ENCODE measurements at regions not wholly inside any gene's neighbourhood (a gene's known extent, or its start where the extent isn't known, plus 50 kb on each side); places are given as distances from the start of the nearest gene placed in this dataset.

DNA sequence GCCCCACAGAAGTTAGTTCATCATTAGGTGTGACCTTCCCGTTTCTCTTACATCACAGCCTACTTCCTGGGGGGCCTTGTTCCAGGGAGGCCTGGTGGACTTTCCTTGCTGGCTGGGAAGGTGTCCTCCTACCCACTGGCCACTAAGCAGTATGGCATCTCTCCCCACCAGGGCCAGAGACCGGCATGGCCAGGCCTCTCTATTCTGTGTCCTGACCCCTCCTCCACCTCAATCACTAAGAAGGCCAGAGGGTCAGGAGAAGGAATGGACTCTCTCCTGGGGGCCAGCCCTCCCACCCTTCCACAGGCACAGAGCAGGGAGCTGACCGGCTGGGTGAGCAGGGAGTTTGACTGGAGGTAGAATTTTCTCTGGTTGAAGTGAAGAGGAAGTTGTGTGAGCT, 81.9 kb downstream of the PJA1 start:
- DNase-seq: no peak

DNA sequence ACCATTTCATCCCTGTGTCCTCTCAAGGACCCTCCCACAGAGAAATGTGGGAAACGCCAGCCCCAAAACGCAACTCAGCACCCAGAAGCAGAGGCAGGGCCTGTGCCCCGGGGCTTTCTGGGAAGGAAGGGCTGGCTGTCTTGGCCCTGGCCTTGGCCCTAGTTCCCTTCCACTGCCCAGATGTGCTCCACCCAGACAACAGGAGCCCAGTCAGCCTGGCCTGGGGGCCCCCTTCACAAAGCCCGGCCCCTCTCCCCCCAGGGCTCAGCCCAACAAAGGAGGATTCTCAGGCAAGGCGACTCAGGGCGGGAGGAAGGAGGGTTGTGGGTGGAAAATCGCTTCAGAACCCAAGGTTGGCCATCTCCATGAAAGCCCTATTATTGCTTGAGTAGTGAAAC, 82.5 kb downstream of the PJA1 start:
- no peak for DNase-seq

DNA sequence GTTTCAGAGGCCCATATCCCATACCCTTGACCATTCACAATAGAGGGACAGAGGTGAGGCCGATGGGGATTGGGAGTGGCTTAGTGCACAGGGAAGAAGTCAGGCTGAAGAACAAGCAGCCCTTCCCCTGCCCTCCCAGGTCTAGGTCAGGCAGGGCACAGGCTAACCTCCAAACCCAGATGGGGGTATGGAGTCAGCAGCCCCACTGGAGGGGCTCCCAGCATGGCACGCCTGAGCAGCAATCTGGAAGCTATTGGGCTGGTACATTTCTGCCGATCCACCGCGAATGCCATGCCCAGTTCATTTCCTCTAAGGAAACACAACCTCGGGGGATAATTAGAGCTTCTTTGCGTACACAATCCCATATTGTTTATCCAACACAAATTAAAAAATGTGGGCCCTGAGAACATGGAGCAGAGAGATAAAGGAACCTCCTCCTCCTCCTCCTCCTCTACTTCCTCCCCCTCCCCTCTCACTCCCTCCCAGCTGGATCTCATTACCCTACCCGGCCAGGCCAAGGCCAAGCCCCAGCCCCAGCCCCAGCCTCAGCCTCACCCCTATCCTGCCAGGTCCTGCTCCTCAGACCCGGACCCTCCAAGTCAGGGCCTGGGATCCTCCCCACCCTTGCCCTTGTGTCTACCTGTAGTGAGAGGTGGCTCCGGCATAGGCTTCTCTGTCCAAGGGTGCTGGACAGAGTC, 83.0 kb downstream of the PJA1 start:
- no peak for DNase-seq

DNA sequence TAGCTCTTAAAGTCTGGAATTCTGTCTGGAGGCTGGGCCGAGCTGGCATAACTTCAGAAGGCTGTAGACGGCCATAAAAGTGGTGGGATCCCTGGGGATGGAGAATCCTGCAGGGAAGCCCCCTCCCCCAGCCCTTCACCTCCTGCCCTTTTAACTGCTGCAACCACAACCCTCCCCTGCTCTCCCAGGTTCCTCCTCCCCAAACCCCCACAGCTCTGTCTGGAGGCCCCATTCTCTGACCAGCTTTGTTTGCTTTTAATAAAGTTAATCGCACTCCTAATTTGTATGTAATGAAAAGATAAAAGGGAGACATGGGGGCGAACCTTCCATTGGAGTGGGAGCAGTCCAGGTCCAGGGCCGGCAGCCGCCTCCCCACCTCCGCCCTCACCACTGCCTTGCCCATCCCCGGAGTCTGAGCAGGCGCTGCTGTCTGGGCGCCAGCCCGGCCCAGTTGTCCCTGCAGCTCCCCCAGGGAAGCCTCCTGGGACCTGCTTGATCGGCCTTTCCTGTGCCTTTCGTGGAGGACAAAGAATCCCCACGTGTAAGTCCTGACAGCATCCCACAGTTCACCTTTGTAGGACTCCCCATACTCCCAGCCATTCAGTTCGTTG, 84.3 kb downstream of the PJA1 start:
- no peak for DNase-seq

DNA sequence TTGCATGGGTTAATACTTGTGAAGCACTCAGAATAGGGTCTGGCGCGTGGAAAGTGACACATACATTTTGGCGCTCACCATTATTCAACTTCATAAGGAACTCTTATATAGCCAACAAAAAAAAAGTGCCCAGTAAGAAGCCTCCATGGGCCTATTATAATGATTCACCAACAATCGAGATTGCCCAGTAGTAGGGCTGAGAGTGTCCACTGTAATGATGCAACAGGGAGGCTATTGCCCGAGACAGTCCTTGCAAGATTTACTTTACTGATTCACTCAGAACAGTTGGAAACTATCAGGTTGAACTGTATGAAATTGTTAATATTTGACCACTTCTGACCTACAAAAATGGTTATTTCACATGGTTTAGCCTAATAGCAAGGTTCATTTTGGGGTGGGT, 86.0 kb downstream of the PJA1 start:
- DNase-seq: no peak

- peak; percentile 10 for DNase-seq
Measured at GRCh38 chrX:69077895-69078455, 87.3 kb downstream of the PJA1 start.

- no peak for DNase-seq
Measured at GRCh38 chrX:69076088-69076487, 89.2 kb downstream of the PJA1 start.

GRCh38 chrX:69074726-69075125, 90.5 kb downstream of the PJA1 start:
- no peak for DNase-seq

GRCh38 chrX:69073721-69074120, 91.5 kb downstream of the PJA1 start:
- DNase-seq: no peak

- no peak for DNase-seq
Measured at GRCh38 chrX:69073241-69073640, 92.0 kb downstream of the PJA1 start.

DNA sequence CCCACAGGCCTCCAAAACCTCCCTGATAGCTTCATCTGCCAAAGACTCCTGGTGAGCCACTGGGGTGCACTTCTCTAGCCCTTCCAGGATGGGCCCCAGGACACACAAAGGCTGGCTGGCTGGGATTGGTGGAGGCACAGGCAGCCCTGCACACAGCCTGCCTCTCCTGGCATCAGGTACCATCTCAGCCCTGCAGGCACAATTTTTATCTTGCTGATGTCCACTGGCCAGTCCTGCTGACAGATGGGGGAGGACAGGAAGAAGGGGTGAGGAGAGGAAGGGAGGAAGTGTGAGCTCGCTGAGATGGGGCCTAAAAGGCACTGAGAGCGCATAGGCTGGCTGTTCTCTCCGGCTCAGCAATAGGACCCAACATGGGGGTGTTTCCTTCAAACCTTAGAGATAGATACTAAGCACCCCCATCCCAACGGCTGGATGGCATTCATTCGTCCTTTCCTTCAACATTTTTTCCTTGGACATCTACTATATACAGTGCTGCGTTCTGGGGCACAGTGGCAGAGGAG, 92.7 kb downstream of the PJA1 start:
- DNase-seq: no peak

DNA sequence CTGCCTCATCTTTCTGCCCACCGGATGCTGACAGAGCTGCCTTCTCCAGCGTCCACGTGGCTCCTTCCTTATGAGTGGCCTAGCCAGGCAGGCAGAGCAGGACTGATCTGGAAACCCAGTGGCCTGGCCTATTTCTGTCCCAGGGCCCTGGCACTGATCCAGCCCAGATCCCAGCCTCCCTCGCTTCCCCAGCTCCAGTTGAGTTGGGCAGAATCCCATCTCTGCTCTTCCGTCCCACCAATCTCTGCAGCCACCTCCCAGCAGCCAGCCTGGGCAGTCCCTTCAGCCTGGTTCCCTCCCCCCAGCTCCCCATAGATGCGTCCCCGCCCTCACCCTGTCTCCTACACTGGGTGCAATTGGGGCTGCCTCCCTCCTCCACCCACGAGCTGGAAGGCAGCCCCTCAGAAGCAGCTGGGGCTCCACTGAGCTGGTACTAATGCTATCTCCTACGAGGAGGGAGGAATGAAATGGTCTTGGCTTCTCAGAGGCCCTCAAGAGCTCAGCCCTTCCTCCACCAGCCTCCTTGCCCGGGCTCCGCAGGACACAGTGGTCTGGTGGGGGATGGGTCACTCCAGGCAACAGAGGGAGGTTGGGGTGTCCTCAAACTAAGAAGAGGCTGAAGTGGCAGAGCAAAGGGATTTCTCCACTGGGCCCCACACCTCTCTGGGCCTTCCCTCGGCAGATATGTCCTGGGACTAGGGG, 94.2 kb downstream of the PJA1 start:
- no peak for DNase-seq

DNA sequence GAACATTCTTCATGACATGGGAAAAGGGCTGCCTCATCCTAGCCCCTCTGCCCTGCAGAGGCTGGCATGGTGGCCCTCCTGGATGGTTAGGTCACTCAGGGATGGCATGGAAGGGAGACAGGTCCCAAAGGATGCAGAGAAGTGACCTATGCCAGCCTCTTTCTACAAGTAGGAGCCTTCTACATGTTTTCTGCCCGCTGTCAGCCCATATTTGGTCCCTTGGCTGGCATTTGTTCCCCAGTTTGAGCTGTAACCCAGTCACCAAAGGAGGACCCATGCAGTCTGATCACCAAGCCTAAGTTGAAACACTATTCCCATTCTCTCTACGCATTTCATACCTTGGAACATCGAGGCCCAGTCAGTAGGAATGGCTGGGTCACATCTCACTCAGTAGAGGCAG, 95.4 kb downstream of the PJA1 start:
- DNase-seq: no peak

DNA sequence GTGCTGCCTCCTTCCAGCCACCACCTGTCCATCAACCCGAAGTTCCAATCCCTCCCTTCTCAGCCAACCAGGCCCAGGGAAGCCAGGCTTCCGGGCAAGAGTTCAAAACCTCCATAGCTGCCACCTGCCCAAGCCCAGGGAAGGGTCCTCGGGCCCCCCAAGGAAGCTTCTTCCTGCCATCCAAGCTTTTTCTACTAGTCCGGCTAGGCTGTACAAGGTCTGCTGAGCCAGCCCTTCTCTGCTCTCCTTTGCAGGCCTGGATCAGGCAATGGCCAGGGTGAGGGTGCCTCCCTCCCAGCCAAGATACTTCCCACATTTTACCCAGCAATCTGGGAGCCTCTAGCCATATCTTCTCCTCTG, 96.2 kb downstream of the PJA1 start:
- DNase-seq: no peak

DNA sequence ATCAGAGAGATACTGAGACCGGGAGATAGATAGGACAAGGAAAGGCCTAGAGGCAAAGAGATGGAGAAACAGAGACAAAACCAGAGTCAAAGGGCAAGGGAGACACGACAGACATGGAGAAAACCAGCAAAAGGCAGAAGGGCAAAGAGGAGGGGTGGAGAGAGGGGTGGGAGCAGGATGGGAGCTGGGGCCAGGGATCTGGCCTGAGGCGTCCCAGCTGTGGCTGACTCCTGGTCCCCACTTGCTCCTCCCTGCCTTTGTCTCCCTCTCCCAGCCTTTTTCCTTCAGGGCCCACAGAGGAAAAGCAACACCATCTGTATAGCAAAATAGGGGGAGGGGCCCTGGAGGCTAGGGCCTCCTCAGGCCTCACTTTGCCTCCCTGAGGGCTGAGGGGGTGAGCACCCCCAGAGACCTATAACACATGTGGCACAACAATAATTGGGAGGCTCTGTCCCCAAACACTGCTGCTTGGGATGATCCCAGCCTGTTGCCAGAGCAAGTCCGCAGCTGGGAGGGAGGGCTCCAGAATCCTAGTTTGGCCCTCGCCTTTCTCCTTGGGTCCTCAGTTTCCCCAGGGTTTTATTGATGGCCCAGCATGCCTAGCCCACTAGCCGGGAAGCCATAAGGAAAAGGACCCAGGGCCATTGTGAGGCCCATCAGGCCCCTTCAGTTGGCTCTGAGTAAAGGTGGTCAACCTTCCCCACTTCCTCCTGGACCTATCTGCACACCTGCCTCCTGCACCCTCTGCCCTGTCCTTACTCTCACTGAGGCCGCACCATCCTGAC, 96.8 kb downstream of the PJA1 start:
- DNase-seq: no peak

DNA sequence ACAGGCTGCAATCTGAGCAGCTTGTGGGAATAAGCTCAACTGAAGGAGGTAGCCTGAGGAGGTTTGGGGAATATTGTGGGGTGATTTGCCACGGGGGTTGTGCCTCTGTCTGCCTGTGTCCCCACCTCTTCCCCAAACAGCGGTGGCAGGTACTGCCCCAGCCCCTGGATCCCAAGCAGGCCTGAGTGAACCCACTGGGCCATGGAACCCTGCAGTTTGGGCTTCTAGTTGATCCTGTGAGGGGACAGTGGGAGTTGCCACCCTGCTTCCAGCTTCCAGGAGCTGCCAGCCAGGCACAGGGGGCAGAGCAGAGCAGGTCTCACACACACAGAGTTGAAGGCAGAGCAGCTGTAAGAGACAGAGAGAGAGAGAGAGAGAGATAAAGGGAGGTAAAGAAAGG, 97.4 kb downstream of the PJA1 start:
- no peak for DNase-seq

DNA sequence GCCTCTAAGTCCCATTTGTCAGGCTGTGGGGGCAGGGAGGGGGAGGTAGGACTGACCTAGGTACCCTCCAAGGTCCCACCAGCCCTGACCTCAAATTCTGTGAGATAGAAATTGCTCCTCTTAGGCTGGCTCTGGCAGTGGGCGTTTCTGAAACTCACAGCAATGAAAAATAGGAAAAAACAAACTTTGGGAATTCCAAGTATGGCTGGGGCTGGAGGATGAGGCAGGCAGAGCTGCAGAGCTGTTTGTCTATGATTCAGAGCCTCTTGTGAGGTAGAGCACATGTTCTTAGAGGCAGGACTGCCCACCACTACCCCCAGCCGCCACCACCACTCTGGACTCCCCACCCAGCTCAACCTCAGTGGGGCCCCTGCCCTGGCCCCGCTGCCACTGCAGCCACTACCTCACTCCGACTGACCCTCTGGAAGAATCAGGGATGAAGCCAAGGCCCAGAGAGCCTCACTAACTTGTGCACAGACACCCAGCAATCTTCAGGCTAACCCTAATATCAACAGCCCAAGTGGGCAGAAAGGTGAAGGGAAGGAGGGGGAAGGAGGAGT, 98.2 kb downstream of the PJA1 start:
- DNase-seq: no peak

DNA sequence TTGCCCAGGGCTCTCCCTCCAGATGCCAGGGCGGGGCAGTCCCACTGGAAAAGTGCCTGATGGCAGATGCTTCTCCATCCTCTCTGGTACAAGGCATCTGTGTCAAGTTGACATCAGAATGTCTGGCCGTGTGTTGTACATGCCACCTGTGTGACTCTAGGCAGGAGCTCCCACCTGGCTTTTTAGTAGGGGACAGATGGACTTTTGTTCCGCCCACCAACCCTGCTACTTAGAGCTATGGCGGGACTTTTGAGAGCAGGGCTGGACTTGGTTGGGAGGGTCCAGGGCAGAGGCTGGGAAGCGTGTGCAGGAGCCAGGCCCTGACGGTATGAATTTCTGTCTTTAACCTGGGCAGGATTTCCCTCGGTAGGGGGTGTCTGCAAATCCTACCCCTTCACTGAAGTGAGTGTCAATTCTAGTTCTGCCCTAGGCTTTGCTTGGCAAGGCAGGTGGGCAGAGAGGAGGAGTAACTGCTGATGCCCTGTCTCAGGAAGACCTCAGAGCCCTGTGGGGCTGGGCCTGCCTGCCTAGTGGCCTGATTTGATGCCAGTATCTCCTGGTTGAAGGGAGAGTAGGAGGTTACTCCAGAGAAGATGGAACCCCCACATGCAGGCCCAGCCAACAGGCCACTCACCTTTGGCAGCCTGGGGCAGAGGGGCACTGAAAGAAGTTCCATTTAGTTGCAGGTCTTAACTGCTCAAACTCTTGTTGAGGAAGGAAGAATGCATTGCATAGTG, 99.1 kb downstream of the PJA1 start:
- DNase-seq: no peak

- no peak for DNase-seq
Measured at GRCh38 chrX:69065451-69065850, 99.8 kb downstream of the PJA1 start.

DNA sequence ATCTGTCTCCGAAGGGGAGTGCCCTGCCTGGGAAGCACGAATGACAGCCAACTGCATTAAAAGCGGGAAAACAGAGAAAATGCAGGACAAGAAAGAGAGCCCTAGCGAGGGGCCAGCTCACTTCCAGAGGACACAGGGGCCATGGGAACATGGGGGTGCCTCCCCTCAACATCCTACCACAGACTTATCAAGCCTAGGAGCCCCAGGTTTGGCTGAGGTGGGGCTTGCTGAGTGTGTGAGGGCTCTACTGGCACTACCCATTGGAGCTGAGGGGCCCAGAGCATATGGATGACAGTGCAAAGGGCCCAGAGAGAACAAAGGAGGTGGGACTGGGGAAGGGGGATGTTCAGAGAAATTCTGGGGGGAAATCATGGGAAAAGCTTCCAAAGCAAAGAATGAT, 101.8 kb downstream of the PJA1 start:
- no peak for DNase-seq

DNA sequence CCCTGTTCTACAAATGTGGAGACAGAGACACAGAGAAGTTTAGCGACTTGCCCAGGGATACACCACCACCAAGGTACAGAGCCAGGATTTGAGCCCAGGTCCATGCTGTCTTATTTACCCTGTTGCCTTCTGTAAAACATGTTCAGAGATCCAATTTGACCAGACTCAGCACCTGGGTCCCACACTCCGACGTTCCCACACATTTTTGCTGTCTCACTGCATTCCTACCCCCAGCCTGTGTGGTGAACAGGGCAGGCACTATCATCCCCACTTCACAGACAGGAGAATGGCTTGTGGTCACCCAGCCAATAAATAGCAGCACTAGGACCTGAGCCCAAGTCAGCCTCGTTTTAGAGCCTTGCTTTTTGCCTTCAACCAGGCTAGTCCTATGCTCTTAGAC, 102.8 kb downstream of the PJA1 start:
- DNase-seq: no peak

Measured in CD4-positive, alpha-beta T cell treated with Interleukin-15 for 1 hour (primary cell).